ENCODE measurements at regions not wholly inside any gene's neighbourhood (a gene's known extent, or its start where the extent isn't known, plus 50 kb on each side); places are given as distances from the start of the nearest gene placed in this dataset.
A peak's percentile ranks its signal among the peaks of the same experiment; 100 is the strongest.

GRCh38 chr1:8171751-8172464 lies 145.8 kb upstream of the ERRFI1 start:
- H3K36me3 ChIP-seq (replicated peaks in 1 of 2; ENCODE audit: control insufficient read depth in 1 of 2, insufficient read depth in 2 of 2, low read length in 2 of 2): no peaks in the 10 kb centered on the region
- WGBS (ENCODE audit: low lambda C conversion rate): 97% methylated on average over 14 of the region's 14 CpGs
- H3K27me3 ChIP-seq (ENCODE audit: control insufficient read depth in 1 of 2, insufficient read depth in 2 of 2, low read length in 2 of 2): no peaks in the 10 kb centered on the region
- H3K9ac ChIP-seq (ENCODE audit: insufficient read depth, low read depth, low read length): no peak overlapping the region
- DNase-seq (ENCODE audit: low spot score) (no peak), ATAC-seq (no peak), FAIRE-seq (no peak)
- no peaks in the 10 kb centered on the region for H3K79me2 ChIP-seq (ENCODE audit: insufficient read depth, low read length)
- no peak overlapping the region for H2AFZ ChIP-seq (ENCODE audit: low read length)
- peaks cover 68% of the 10 kb centered on the region for H3K4me1 ChIP-seq (ENCODE audit: insufficient read depth, low read length)
- POLR2A ChIA-PET: interaction anchor here (1.1 to 7.2 kb wide), 3 partner anchors 17 to 18 kb away, joined by 3 to 106 read pairs (median 3); no protein-coding TSS in a partner anchor
- CTCF ChIA-PET (ENCODE audit: low intra/inter-chr PET ratio, low total read pairs): no interaction called here
- in situ Hi-C loops (cut with HindIII; ENCODE audit: extremely low pct_ligation_motif_present, low pct_unique_long_range_greater_than_20kb): no loop called here
- H3K4me2 ChIP-seq (ENCODE audit: low read depth, low read length): no peak overlapping the region
- H4K20me1 ChIP-seq (ENCODE audit: insufficient read depth, low read length): no peaks in the 10 kb centered on the region
- TF ChIP-seq ZMYM3 (CRISPR knock-in tag; IDR thresholded peaks at IDR 0.05): peak; percentile 54; the same call in 1 of the 2 replicates
- TF ChIP-seq TAF1 (CRISPR knock-in tag; IDR thresholded peaks at IDR 0.05): no peak
- H3K27ac ChIP-seq (ENCODE audit: extremely low read length, insufficient read depth, low read length): peak overlapping the region; percentile 35
- intact Hi-C loops (cut with micrococcal nuclease; ENCODE audit: unreplicated experiment): no loop called here
- no TSS peak for BruUV-seq (replicated peaks)
- H3K9me3 ChIP-seq (ENCODE audit: low read length): no peaks in the 10 kb centered on the region
- no peak overlapping the region for H3K4me3 ChIP-seq (replicated peaks in 1 of 3; ENCODE audit: insufficient read depth in 1 of 3, low read depth in 2 of 3, low read length in 3 of 3)

DNA sequence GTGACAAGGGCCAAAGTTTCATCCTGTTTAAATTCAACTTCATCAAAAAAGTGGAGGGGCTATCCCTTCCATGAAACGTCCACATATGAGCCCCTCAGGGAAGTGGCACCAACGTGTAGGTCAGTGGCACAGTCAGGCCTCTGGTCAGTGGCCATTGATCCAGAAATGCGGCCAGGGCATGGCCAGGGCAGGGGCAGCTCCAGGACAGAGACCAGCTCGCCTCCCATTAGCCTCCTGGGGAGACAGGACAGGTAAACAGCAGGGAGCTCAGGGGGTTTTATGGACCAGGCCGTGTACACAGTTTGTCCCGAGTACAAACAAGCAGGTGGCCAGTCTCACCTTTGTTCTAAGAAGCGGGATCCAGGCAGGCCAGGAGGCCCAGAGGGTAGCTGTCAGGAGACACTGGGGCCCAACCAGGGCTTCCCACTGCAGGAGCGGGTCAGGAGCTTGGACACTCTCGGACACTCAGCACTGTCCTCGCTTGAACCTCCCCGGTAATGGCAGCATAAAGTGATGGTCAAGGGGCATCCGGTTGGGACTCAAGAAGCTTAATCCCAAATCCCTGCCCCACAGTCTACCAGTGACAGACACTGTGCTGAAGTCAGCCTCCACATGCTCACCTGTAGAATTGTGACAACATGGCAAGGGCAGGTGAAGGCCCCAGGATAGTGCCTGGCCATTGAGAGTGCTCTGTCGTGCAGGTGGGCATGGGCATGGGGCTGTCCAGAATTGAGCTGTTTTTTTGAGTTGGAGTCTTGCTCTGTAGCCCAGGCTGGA lies 144.1 kb upstream of the ERRFI1 start:
- peaks cover 81% of the 10 kb centered on the region for H3K4me1 ChIP-seq (ENCODE audit: insufficient read depth, low read length)
- peak; percentile 91 for ATAC-seq
- H3K79me2 ChIP-seq (ENCODE audit: insufficient read depth, low read length): no peaks in the 10 kb centered on the region
- in situ Hi-C loops (cut with HindIII; ENCODE audit: extremely low pct_ligation_motif_present, low pct_unique_long_range_greater_than_20kb): no loop called here
- ChIA-PET CTCF (ENCODE audit: low intra/inter-chr PET ratio, low total read pairs) (no interaction called here), POLR2A (interaction anchor here (0.7 to 7.2 kb wide), 26 partner anchors 9 to 155 kb away, joined by 3 to 106 read pairs (median 6); partner anchors contain the start of gene ERRFI1)
- 0% methylated on average over 6 of the region's 13 CpGs for WGBS (ENCODE audit: low lambda C conversion rate)
- peak overlapping the region in 1 of 3 experiments; percentile 42; a peak in 2 of 6 replicates for H3K4me3 ChIP-seq (replicated peaks in 1 of 3; ENCODE audit: insufficient read depth in 1 of 3, low read depth in 2 of 3, low read length in 3 of 3)
- H3K9ac ChIP-seq (ENCODE audit: insufficient read depth, low read depth, low read length): peak overlapping the region; percentile 73
- FAIRE-seq: peak; percentile 84
- H2AFZ ChIP-seq (ENCODE audit: low read length): no peak overlapping the region
- no peaks in the 10 kb centered on the region for H3K27me3 ChIP-seq (ENCODE audit: control insufficient read depth in 1 of 2, insufficient read depth in 2 of 2, low read length in 2 of 2)
- H3K36me3 ChIP-seq (replicated peaks in 1 of 2; ENCODE audit: control insufficient read depth in 1 of 2, insufficient read depth in 2 of 2, low read length in 2 of 2): no peaks in the 10 kb centered on the region
- intact Hi-C loops (cut with micrococcal nuclease; ENCODE audit: unreplicated experiment): no loop called here
- TSS peak; percentile 66 for BruUV-seq (replicated peaks)
- DNase-seq (ENCODE audit: low spot score): peak; percentile 80
- H3K4me2 ChIP-seq (ENCODE audit: low read depth, low read length): peak overlapping the region; percentile 67
- no peaks in the 10 kb centered on the region for H3K9me3 ChIP-seq (ENCODE audit: low read length)
- H4K20me1 ChIP-seq (ENCODE audit: insufficient read depth, low read length): no peaks in the 10 kb centered on the region
- peak overlapping the region; percentile 97 for H3K27ac ChIP-seq (ENCODE audit: extremely low read length, insufficient read depth, low read length)
- TF ChIP-seq MIXL1 (CRISPR knock-in tag; IDR thresholded peaks at IDR 0.05) (peak; percentile 73; the same call in 1 of the 2 replicates), CEBPG (CRISPR knock-in tag; IDR thresholded peaks at IDR 0.05) (peak; percentile 11; the same call in 1 of the 2 replicates), ZNF264 (CRISPR knock-in tag; IDR thresholded peaks at IDR 0.05) (no peak), RFX3 (CRISPR knock-in tag; IDR thresholded peaks at IDR 0.05) (no peak), WIZ (CRISPR knock-in tag; IDR thresholded peaks at IDR 0.05) (no peak), NR2F1 (CRISPR knock-in tag; IDR thresholded peaks at IDR 0.05) (no peak), ZNF331 (CRISPR knock-in tag; IDR thresholded peaks at IDR 0.05) (0 out of 2 replicates have a peak, but pooled peaks have one; percentile 29), HES4 (CRISPR knock-in tag; IDR thresholded peaks at IDR 0.05; ENCODE audit: borderline replicate concordance) (peak; percentile 25; the same call in 1 of the 2 replicates), ETV6 (CRISPR knock-in tag; conservative IDR thresholded peaks at IDR 0.05) (no peak), BHLHE40 (IDR thresholded peaks at IDR 0.05; ENCODE audit: low read length) (peak; percentile 20; the same call in 1 of the 2 replicates), ZMAT3 (CRISPR knock-in tag; conservative IDR thresholded peaks at IDR 0.05) (peak; percentile 79; the same call in 1 of the 2 replicates), HOXA7 (CRISPR knock-in tag; IDR thresholded peaks at IDR 0.05) (no peak)
- TF ChIP-seq, protein P1, sequence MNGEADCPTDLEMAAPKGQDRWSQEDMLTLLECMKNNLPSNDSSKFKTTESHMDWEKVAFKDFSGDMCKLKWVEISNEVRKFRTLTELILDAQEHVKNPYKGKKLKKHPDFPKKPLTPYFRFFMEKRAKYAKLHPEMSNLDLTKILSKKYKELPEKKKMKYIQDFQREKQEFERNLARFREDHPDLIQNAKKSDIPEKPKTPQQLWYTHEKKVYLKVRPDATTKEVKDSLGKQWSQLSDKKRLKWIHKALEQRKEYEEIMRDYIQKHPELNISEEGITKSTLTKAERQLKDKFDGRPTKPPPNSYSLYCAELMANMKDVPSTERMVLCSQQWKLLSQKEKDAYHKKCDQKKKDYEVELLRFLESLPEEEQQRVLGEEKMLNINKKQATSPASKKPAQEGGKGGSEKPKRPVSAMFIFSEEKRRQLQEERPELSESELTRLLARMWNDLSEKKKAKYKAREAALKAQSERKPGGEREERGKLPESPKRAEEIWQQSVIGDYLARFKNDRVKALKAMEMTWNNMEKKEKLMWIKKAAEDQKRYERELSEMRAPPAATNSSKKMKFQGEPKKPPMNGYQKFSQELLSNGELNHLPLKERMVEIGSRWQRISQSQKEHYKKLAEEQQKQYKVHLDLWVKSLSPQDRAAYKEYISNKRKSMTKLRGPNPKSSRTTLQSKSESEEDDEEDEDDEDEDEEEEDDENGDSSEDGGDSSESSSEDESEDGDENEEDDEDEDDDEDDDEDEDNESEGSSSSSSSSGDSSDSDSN (CRISPR knock-in tag; IDR thresholded peaks at IDR 0.05): peak; percentile 66
